ENCODE measurements at regions not wholly inside any gene's neighbourhood (a gene's known extent, or its start where the extent isn't known, plus 50 kb on each side); places are given as distances from the start of the nearest gene placed in this dataset.

DNA sequence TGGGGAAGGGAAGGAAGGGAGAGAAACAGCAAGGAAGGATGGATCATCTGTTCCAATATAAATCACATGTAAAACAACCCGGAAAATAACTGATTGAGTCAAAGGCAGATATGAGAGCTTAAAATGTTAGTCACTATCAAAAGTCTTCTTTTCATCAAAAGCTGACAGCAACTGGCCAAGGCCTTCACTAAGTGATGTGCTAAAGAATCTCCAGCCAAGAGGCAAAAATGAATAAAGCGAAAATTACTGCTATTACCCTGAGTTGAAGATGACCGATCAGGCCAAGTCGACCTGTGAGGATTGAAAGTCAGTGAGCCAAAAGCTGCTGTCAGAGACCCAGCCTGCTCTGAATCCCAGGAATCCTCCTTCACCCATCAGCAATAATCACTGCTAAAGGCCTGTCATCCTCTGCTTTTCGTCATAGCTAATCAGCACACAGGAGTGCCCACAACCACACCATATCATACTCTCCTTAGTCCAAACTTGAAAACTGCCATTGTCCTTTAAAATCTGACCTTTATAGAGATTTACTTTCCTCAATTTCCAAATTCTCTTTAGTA is 736.9 kb downstream of the TLE1 start:
- TF ChIP-seq CTCF (conservative IDR thresholded peaks at IDR 0.05) (no peak), ZFX (IDR thresholded peaks at IDR 0.05) (no peak)

Measured in C4-2B (cell line).